Right atrium auricular region (tissue), 2 donors: ENCODE measurements at regions not wholly inside any gene's neighbourhood (a gene's known extent, or its start where the extent isn't known, plus 50 kb on each side); places are given as distances from the start of the nearest gene placed in this dataset.

Experiments
- DNase-seq: peaks from one replicate; pipeline ENCODE4 v3.0.0-alpha.2; 2019; ENCODE audit warnings: low spot score
- H3K27ac ChIP-seq, 2 donors: fragments of 200-600 bp; sonication (generic); 1 replicate in 1 of 2; 2 replicates in 1 of 2; pipeline ENCODE4 v1.5.1; 2016 to 2019
- H3K27me3 ChIP-seq, 2 donors: fragments of 200-600 bp; sonication (generic); one replicate each; pipeline versions ENCODE4 v1.5.1 to v1.6.0; 2017 to 2019
- H3K36me3 ChIP-seq: fragments of 200-600 bp; sonication (generic); one replicate; pipeline ENCODE4 v1.5.1; 2016
- H3K4me1 ChIP-seq, 2 donors: fragments of 200-600 bp; sonication (generic); one replicate each; pipeline versions ENCODE4 v1.5.1 to v1.6.0; 2017 to 2019
- H3K4me3 ChIP-seq, 2 donors: fragments of 200-600 bp; sonication (generic); 1 replicate in 1 of 2; 2 replicates in 1 of 2; pipeline ENCODE4 v1.5.1; 2017 to 2019; ENCODE audit warnings: mild to moderate bottlenecking in 1 of 2, moderate library complexity in 1 of 2
- H3K9me3 ChIP-seq, 2 donors: fragments of 200-600 bp; sonication (generic); one replicate each; pipeline ENCODE4 v1.5.1; 2019
- CTCF ChIP-seq, 2 donors: fragments of 200-600 bp; sonication (generic); IDR thresholded peaks; one replicate each; pipeline ENCODE4 v1.5.1; 2019; ENCODE audit warnings: antibody characterized with exemption in 2 of 2

DNA sequence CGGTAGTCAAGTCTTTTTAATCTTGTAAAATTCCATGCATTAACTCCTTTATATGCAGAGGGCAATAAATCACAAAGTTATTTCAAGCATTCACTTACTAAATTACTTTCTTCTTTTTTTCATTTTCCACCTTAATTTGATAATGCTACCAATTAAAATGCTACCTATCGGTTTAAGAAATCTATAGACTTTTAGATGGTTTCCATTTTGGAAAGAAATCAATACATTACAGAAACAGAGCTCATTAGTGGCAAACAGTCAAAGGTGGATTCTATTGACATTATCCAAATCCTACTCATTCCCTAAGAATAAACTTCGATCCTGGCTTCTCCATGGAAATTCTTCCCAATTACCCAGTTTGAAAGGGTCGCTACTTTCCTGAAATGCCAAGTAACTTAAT, 176.5 kb downstream of the MREG start:
- TF ChIP-seq CTCF (IDR thresholded peaks at IDR 0.05): no peak
- peaks cover 0 to under 1% of the 10 kb centered on the region in 2 donors for H3K4me1 ChIP-seq
- no peak overlapping the region for H3K4me3 ChIP-seq

DNA sequence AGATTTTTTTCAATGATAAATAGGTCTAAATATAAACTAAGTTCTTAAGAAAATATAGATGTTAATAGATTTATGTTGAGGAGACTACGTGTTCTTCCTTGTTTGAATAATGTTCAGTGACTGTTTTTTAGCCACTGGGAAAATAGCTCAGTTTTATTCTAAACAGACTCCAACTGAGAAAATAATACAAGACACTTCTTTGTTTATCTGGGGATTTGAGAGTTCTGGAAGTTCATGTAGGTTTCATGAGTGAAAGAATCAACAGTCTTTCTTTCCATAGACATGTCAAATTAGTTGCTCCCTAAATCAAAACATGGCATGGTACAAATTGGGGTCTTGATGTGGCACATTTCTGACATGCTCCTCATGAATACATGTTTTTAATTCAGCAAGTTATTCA, 177.7 kb downstream of the MREG start:
- Histone ChIP-seq H3K4me3 (no peak overlapping the region), H3K36me3 (no peaks in the 10 kb centered on the region), H3K27ac (no peak overlapping the region), H3K9me3 (no peaks in the 10 kb centered on the region), H3K4me1 (peaks cover 0 to 5% of the 10 kb centered on the region in 2 donors), H3K27me3 (no peaks in the 10 kb centered on the region)
- no peak for TF ChIP-seq CTCF (IDR thresholded peaks at IDR 0.05)
- no peak for DNase-seq

More for the DNA sequence above, 176.5 kb downstream of the MREG start:
- Histone ChIP-seq H3K9me3 (no peaks in the 10 kb centered on the region), H3K27ac (no peak overlapping the region), H3K27me3 (no peaks in the 10 kb centered on the region), H3K36me3 (no peaks in the 10 kb centered on the region)
- DNase-seq: no peak

- Histone ChIP-seq H3K27ac (no peak overlapping the region), H3K36me3 (no peaks in the 10 kb centered on the region), H3K27me3 (no peaks in the 10 kb centered on the region), H3K9me3 (no peaks in the 10 kb centered on the region), H3K4me3 (no peak overlapping the region), H3K4me1 (peaks cover 0 to 5% of the 10 kb centered on the region in 2 donors)
- no peak for DNase-seq
- no peak for TF ChIP-seq CTCF (IDR thresholded peaks at IDR 0.05)
These were observed 178.1 kb downstream of the MREG start for GRCh38 chr2:215835231-215835630.

- H3K36me3 ChIP-seq: no peaks in the 10 kb centered on the region
- no peaks in the 10 kb centered on the region for H3K27me3 ChIP-seq
- TF ChIP-seq CTCF (IDR thresholded peaks at IDR 0.05): no peak
- H3K27ac ChIP-seq: no peak overlapping the region
- no peak for DNase-seq
- H3K4me3 ChIP-seq: no peak overlapping the region
- peaks cover 0 to 5% of the 10 kb centered on the region in 2 donors for H3K4me1 ChIP-seq
- no peaks in the 10 kb centered on the region for H3K9me3 ChIP-seq
These were observed 179.7 kb downstream of the MREG start for GRCh38 chr2:215833531-215834162.

- no peak for DNase-seq
- no peak overlapping the region for H3K4me3 ChIP-seq
- no peaks in the 10 kb centered on the region for H3K27me3 ChIP-seq
- H3K36me3 ChIP-seq: no peaks in the 10 kb centered on the region
- no peak overlapping the region for H3K27ac ChIP-seq
- TF ChIP-seq CTCF (IDR thresholded peaks at IDR 0.05): no peak
- peaks cover 0 to 5% of the 10 kb centered on the region in 2 donors for H3K4me1 ChIP-seq
- H3K9me3 ChIP-seq: no peaks in the 10 kb centered on the region
These were observed 180.6 kb downstream of the MREG start for GRCh38 chr2:215832791-215833190.
